Medulla oblongata (tissue), 1 donor: ENCODE measurements at regions not wholly inside any gene's neighbourhood (a gene's known extent, or its start where the extent isn't known, plus 50 kb on each side); places are given as distances from the start of the nearest gene placed in this dataset.
"Not testable (repeated sequence)": the region's sequence is repeated elsewhere in the genome, so short reads cannot be mapped to it uniquely, and the experiment has no call there.

Experiments
- DNase-seq: peaks from one replicate; pipeline ENCODE4 v3.0.0-alpha.2; 2015; ENCODE audit errors: extremely low spot score

DNA sequence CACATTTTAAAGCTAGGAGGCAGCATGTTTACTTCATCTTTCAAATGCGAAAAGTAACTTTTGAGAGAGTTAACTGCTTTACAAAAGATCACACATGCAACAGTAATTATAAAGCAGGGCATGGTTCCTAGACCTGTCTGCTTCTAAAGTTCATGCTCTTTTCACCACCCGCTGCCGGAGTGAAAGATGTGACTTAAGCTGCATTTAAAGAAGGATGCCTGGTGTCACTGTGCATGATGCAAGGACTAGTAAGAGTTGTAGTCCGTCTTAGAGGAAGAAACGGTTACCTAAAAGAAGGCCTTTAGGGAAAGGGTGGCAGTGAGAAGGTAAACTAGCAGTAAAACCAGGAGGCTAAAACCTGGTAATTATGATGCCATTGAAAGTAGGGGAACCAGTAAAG is 1689.1 kb downstream of the KCNT2 start:
- no peak for DNase-seq

DNA sequence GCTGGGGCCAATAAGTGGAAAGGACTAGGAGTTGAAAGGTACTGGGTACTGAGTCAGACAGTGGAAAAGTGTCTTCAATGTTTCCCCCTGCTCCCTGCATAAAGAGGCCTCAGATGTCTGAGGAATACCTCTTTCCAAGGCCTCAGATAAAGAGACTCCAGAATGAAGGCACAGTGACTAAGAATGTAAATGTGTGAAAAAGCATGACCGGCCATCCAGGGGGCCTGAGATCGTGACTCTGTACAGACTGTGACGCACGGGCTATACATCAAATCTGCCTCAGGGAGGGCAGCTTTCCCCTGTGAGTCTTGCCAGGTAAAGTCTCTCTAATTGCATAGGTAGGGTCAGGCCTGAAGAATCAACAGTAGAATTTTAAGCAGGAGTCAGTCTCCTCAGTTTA is 1690.5 kb downstream of the KCNT2 start:
- DNase-seq, result no peak

DNA sequence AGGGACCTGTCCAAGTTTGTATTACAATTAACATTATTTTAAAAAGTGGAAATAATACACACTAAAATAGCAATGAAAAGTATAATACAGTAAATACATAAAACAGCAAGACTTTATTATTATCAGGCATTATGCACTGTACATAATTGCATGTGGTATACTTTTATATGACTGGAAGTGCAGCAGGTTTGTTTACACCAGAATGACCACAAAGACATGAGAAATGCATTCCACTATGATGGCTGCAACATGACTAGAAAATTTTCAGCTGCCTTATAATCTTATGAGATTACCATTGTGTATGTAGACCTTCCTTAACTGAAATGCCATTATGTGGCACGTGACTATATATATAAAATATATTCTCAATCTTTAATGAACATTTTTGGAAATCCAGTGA is 1699.6 kb downstream of the KCNT2 start:
- no peak for DNase-seq

DNA sequence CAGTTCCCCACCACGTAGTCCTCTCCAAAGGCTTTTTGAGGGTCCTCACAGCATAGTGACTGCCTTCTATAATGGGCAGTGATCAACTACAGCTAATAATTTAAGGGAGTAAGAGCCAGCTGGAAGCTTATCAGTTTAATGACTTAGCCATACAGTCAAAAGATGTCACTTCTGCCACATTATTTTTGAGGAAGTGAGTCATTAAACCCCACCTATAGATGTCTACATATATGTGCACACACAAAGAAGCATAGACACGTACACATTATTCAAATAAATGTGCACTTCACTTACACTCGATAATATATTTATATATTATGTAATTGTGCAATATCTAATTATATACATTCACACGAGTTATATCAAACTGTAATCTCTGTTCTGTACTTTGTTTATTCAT is 1704.7 kb downstream of the KCNT2 start:
- DNase-seq, result no peak

DNA sequence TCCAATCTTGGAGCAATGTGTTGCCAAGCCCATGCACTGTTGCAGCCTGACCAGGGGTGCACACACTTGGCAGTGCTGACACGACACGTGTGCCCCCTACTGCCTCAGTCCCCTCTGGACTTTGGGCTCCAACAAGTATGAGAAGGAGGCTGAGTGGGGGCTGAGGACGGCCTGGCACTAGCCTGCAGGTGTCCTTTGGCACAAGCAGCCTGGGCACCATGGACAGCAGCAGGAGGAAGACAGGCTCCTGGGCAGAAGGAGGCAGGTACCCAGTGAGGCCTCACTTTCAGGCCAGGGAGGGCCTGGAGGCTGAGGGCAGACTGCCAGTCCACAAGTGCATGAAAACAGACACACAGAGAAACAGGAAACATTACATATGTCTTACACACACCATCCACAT is 1702.9 kb upstream of the B3GALT2 start:
- DNase-seq, result no peak

DNA sequence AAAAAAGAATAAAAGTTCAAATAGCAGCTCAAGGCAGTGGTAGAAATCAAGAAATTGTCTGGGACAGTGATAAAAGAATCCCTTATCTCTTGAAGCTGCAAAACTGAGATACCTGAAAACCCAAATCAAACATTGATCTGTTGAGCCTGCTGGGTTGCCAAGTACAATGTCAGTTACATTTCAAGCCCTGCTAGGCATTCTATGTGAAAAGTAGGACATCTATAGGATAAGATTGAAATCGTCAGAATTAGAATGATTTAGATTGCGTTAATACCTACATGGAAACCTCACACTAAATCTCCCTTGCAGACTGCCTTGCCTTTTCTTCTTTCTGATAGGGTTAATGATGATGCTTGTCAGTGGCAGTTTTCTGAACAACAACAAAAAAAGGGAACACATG is 1684.4 kb upstream of the B3GALT2 start:
- DNase-seq, result no peak

DNA sequence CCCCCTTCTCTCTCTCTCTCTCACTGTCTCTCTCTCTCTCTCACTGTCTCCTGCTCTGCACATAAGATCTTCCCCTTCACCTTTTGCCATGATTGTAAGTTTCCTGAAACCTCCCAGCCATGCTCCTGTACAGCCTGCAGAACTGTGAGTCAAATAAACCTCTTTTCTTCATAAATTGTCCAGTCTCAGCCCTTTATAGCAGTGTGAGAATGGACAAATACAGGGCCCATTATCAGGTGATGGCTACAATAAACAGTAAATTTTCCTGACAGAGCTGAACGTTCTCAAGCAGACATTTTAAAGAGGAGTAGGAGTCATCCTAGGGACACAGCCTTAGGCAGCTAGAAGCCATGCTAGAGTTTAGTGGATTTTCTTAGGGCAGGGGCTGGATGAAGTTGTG is 1679.7 kb upstream of the B3GALT2 start:
- no peak for DNase-seq

DNA sequence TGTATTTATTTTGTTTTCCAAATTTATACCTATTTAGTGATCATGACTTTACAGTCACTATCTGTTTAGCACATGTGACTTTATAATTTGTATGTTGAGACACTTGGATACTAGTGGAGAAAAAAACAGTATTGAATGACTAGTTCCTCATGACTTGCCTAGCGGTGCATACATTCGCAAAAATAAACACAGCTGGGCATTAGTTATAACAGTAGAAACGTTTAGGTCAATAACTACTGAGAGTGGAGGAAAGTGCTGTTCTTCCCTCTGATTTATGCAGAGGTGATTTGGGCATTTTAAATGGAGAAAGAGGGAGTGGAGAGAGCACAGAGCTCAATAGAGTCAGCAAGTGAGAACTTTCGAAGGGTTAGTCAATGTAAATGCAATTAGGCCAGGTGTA is 1679.0 kb upstream of the B3GALT2 start:
- no peak for DNase-seq

DNA sequence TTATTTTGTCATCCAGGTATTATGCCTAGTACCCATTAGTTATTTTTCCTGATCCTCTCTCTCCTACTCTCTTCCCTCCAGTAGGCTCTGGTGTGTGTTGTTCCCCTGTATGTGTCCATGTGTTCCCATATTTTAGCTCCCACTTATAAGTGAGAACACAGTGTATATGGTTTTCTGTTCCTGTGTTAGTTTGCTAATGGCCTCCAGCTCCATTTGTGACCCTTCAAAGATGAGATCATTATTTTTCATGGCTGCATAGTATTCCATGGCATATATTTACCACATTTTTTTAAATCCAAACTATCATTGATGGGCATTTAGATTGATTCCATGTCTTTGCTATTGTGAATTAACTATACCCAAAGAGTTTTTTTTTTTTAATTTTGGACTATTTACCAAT is 1675.7 kb upstream of the B3GALT2 start:
- no peak for DNase-seq

DNA sequence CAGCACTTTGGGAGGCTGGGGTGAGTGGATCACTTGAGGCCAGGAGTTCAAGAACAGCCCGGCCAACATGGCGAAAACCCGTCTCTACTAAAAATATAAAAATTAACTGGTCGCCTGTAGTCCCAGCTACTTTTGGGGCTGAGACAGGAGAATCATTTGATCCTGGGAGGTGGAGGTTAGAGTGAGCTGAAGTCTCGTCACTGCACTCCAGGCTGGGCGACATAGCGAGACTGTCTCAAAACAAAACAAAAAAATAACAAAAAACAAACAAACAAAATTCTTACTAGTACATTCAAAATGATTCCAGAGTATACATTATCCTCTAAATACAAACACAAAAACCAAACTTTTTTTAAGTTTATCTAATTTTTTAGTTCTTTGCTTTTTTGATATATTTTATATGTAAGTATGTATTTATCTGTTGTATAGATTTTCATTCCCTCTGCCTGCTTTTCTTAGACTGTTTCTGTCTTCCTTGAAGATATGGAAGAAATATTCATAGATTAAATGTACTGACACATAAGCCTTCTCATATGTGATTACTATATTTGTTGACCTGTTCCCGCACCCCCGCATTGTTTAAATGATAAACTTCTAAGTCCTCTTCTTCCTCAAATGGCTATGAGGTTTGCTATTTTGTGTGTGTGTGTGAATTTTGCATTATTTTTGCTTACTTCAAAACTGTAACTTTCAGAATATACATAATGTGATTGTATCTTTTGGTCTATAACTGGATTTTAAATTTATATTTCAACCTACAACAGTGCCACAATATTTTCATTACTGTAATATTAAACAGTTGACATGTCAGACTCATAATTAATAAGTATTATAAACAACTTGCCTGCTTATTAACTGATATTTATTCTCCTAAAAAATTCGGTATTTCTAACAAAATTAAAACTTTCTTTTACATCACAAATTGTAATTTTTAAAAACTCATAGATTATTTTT is 1674.1 kb upstream of the B3GALT2 start:
- DNase-seq, result no peak

DNA sequence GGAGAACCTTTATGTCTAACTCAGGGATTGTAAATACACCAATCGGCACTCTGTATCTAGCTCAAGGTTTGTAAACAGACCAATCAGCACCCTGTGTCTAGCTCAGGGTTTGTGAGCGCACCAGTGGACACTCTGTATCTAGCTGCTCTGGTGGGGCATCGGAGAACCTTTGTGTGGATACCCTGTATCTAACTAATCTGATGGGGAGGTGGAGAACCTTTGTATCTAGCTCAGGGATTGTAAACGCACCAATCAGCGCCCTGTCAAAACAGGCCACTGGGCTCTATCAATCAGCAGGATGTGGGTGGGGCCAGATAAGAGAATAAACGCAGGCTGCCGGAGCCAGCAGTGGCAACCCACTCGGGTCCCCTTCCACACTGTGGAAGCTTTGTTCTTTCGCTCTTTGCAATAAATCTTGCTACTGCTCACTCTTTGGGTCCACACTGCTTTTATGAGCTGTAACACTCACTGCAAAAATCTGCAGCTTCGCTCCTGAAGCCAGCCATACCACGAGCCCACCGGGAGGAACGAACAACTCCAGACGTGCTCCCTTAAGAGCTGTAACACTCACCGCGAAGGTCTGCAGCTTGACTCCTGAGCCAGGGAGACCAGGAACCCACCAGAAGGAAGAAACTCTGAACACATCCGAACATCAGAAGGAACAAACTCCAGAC is 1673.2 kb upstream of the B3GALT2 start:
- not testable (repeated sequence) for DNase-seq

DNA sequence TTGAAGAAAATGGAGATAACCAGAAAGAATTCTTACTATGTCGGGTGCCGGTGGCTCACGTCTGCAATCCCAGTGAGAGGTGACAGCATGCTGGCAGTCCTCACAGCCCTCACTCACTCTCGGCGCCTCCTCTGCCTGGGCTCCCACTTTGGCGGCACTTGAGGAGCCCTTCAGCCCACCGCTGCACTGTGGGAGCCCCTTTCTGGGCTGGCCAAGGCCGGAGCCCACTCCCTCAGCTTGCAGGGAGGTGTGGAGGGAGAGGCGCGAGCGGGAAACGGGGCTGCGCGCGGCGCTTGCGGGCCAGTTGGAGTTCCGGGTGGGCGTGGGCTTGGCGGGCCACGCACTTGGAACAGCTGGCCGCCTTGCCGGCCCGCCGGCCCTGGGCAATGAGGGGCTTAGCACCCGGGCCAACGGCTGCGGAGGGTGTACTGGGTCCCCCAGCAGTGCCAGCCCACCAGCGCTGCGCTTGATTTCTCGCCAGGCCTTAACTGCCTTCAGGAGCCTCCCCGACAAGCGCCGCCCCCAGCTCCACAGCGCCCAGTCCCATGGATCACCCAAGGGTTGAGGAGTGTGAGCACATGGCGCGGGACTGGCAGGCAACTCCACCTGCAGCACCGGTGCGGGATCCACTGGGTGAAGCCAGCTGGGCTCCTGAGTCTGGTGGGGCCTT is 1672.5 kb upstream of the B3GALT2 start:
- not testable (repeated sequence) for DNase-seq

DNA sequence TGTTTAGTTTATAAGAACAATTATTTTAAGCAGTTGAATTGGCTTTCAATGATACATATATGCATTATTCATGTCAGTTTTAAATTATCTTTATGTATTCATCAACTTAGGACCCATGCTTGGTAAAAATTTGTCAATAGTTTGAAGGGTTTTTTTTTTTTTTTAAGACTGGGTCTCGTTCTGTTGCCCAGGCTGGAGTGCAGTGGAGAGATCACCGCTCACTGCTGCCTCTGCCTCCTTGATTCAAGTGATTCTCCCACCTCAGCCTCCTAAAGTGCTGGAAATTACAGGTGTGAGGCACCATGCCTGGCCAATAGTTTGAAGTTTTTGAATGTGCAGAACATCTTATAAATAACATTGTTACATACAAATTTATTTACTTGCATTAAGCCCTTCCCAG is 1671.0 kb upstream of the B3GALT2 start:
- DNase-seq, result no peak

DNA sequence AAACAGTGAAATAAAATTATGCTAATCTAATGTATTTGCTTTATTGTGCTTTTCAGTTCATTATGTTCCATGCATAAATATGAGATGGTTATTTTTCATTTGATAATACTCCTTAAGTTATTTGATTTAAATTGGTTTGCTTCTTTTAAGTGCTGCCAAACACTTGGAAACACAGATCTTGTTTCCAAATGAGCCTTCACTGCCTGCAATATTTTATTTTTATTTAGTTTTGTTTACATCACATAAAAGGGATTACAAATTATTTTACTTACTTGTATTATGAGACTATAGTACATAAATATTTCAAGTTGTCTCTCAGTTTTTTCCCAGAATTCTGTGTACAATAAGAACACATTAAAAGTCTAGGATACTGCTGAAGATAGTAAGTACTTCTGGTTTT is 1662.4 kb upstream of the B3GALT2 start:
- no peak for DNase-seq

DNA sequence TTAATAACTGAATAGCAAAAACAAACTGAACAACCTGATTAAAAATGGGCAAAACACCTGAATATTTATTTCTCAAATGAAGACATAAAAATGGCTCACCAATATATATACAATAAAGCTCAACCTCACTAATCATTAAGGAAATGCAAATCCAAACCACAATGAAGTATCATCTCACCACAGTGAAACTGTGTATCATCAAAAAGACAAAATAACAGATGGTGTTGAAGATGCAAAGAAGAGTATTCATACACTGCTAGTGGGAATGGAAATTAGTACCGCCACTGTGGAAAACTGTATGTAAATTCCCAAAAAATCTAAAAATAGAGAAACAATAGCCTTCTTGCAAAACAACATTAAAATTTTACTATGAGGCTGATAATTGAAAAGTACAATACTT is 1660.1 kb upstream of the B3GALT2 start:
- DNase-seq, result no peak

DNA sequence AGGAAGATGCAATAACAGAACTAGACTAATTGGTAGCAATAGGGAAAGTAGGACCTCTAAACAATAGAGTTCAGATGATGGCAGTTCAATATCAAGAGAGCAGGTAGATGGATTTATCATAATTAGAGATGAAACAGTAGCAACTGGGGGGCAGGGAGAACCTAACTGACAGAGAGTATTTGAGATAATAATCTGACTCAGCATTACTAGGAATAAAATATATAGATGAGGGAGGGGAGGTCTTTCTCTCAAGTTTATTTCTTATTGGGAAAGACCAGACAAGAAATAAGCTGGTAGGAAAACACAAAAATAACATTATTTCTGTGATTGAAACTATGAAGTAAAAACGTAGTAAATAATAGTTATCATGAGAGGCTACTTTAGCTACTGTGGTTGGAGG is 1656.7 kb upstream of the B3GALT2 start:
- no peak for DNase-seq

DNA sequence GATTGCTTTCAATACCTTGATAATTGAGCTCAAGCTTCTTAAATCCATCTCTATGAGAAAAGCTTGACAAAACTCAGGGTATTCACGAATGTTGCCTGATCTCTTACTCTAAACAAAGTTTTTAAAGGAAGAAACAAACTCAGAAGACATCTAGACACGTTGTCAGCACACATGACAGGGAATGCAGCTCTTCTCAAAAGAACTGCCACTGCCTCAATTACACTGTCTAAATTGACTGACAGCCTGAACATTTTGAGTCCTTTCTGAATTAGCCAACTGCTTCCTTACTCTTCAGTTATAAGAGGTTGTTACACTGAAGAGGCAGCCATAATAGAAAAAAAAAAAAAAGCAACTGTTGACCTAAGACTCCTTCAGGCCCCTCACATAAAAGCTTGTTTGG is 1646.7 kb upstream of the B3GALT2 start:
- no peak for DNase-seq

DNA sequence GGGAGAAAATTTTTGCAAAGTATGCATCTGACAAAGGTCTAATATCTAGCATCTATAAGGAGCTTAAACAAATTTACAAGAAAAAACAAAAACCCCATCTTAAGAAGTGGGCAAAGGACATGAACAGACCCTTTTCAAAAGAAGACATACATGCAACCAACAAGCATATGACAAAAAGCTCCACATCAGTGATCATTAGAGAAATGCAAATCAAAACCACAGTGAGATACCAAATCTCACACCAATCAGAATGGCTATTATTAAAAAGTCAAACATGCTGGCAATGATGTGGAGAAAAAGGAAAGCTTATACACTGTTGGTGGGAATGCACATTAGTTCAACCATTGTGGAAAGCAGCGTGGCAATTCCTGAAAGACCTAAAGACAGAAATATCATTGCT is 1645.2 kb upstream of the B3GALT2 start:
- not testable (repeated sequence) for DNase-seq

DNA sequence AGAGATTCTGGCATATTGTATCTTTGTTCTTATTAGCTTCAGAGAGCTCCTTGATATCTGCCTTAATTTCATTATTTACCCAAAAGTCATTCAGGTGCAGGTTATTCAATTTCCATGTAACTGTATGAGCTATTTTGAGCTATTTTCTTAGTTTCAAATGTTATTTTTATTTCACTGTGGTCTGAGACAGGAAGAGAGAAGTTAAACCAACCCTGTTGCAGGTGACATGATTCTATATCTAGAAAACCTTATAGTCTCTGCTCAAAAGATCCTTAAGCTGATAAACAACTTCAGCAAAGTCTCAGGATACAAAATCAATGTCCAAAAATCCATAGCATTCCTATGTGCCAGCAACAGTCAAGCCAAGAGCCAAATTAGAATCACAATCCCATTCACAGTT is 1644.0 kb upstream of the B3GALT2 start:
- DNase-seq, result no peak

DNA sequence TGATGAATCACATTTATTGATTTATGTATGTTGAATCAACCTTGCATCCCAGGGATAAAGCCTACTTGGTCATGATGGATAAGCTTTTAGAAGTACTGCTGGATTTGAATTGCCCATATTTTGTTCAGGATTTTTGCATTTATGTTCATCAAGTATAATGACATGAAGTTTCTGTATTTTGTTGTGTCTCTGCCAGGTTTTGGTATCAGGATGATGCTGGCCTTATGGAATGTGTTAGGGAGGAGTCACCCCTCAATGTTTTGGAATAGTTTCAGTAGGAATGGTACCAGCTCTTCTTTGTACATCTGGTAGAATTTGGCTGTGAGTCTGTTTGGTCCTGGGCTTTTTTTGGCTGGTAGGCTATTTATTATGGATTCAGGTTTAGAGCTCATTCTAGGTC is 1643.1 kb upstream of the B3GALT2 start:
- DNase-seq, result no peak

DNA sequence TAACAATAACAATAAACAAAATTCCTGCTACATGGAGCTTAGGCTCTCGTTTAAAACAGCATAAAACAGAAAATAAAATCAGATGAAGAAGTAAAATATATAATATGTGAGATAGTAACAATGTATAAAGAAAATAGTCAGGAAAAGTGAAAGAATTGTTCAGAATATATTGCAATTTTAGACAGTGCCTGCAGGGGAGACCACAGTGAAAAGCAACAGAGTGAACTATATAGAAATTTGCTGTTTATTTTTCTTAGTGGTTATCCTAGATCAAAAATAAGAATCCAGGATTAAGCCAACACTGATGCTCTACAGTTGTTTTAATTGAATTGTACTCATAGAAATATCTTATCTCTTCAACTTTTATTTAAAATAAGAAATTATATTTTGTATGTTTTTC is 1639.0 kb upstream of the B3GALT2 start:
- DNase-seq, result no peak

DNA sequence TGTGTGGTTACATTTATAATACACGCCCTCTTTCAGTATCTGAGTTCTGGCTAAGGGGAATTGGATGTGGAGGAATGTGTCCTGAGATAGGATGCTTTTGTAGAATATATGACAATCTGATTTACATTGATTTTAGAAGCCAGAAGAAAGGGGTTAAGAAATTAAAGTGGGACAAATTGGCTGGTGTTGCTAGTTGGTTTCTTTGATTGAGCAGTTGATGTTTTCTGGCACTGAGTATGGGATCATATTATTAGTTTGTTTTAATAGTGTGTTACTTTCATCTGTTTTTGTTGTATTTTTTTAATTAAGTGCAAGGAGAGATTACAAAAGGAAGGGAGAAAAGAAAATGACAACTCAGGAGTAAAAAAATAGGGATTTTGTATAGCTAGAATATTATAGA is 1634.7 kb upstream of the B3GALT2 start:
- no peak for DNase-seq

DNA sequence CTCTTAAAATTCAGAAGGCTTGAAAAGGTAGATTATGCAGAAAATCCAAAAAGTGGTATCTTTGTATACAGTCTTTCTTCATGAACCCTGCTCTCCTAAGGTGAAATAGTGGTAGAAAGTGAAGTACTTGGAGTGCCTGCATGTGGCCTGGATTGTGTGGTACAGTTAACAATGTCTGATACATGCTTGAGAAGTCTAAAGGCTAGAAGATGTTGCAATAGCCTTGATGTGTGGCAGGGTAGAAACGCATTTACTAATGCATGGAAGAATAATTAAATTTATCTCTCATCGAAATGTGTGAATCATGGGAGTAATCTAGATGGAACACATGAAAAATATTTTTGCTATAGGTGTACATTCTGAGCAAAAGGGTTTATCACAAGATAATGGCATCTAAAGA is 1632.3 kb upstream of the B3GALT2 start:
- no peak for DNase-seq
